Left lobe of liver (tissue), 2 donors: ENCODE measurements at regions not wholly inside any gene's neighbourhood (a gene's known extent, or its start where the extent isn't known, plus 50 kb on each side); places are given as distances from the start of the nearest gene placed in this dataset.

Source experiments
- ATAC-seq: fragments of 200-7000 bp; cut with Tn5 transposase; one replicate; pipeline ENCODE4 v1.9.1; 2020; ENCODE audit warnings: mild to moderate bottlenecking, moderate library complexity
- DNase-seq: peaks from one replicate; pipeline ENCODE4 v3.0.0-alpha.2; 2020; ENCODE audit warnings: low spot score
- donor health status: DM: no; HTN: no; CAD: no; lungs with moderate emphysema.
- donor health status: DM: no; HTN: yes; CAD: no.

GRCh38 chr10:74760086-74760979 is 66.1 kb upstream of the KAT6B start:
- no peak for ATAC-seq
- no peak for DNase-seq

GRCh38 chr10:74763934-74764591 is 62.3 kb upstream of the KAT6B start:
- DNase-seq (no peak), ATAC-seq (no peak)

GRCh38 chr10:74765465-74765975 is 60.9 kb upstream of the KAT6B start:
- no peak for DNase-seq
- ATAC-seq: peak; percentile 76

GRCh38 chr10:74766501-74766900 is 59.9 kb upstream of the KAT6B start:
- DNase-seq: no peak

GRCh38 chr10:74770400-74770799 is 56.0 kb upstream of the KAT6B start:
- DNase-seq (no peak), ATAC-seq (no peak)

More at GRCh38 chr10:74766501-74766900, 59.9 kb upstream of the KAT6B start:
- no peak for ATAC-seq

DNA sequence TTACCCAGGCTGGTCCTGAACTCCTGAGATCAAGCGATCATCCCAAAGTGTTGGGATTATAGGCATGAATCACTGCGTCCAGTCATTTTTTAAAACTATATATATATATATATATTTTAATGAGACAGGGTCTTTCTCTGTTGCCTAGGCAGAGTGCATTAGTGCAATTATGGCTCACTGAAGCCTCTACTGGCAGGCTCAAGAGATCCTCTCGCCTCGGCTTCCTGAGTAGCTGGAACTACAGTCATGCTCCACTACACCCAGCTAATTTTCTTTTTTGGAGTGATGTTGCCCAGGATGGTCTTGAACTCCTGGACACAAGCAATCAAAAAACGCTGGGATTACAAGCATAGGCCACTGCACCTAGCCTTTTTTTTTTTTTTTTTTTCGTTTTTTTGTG is 55.3 kb upstream of the KAT6B start:
- no peak for DNase-seq
- no peak for ATAC-seq

DNA sequence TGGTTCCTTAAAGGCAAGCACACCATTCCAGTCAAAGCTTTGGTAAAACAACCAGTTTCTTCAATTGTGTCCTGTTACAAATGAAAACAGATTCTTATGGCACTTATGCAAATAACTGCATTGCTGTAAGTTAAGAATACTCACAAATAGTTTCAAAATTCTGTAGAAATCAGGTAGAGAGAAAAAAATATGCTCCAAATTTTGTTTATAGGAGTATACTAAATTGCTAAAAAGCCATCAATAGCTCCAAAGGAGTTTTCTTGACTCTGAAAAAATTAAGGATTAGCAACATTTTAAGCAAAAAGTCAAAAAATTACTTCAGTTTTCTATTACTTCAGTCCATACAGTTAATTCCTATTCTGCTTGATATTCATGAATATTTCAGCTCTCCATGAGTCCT is 51.3 kb upstream of the KAT6B start:
- ATAC-seq: no peak
- no peak for DNase-seq
